Stimulated activated effector memory CD8-positive, alpha-beta T cell treated with anti-CD3 and anti-CD28 coated beads, Interleukin-12 subunit alpha, Interleukin-12 subunit beta, amount 100 ng/mL, for 72 hours (primary cell): ENCODE measurements at regions not wholly inside any gene's neighbourhood (a gene's known extent, or its start where the extent isn't known, plus 50 kb on each side); places are given as distances from the start of the nearest gene placed in this dataset.

ENCODE experiments used
- ATAC-seq: fragments of 150-1000 bp; cut with Tn5 transposase; 2 replicates; pipeline ENCODE4 v1.10.0; 2021
- DNase-seq, 2 donors: peaks; one replicate each; pipeline ENCODE4 v3.0.0; 2021 to 2022; ENCODE audit warnings: low spot score in 2 of 2
- H3K27ac Mint-ChIP-seq: one replicate; pipeline ENCODE4 v1.8.0; 2022; ENCODE audit warnings: mild to moderate bottlenecking, mixed read lengths
- H3K36me3 Mint-ChIP-seq: one replicate; pipeline ENCODE4 v1.8.0; 2022; ENCODE audit warnings: mild to moderate bottlenecking, mixed read lengths
- H3K4me1 Mint-ChIP-seq: one replicate; pipeline ENCODE4 v1.8.0; 2022; ENCODE audit warnings: mixed read lengths
- H3K4me3 Mint-ChIP-seq: one replicate; pipeline ENCODE4 v1.8.0; 2022; ENCODE audit warnings: mild to moderate bottlenecking, mixed read lengths
- H3K9me3 Mint-ChIP-seq: one replicate; pipeline ENCODE4 v1.8.0; 2022; ENCODE audit warnings: mixed read lengths

- Mint-ChIP-seq H3K4me1 (no peaks in the 10 kb centered on the region), H3K27ac (no peak overlapping the region), H3K36me3 (no peaks in the 10 kb centered on the region), H3K9me3 (no peaks in the 10 kb centered on the region), H3K4me3 (no peak overlapping the region)
- ATAC-seq (no peak), DNase-seq (no peak)
Observed at GRCh38 chr2:16196687-16197503, 256.5 kb downstream of the MYCN start.

DNA sequence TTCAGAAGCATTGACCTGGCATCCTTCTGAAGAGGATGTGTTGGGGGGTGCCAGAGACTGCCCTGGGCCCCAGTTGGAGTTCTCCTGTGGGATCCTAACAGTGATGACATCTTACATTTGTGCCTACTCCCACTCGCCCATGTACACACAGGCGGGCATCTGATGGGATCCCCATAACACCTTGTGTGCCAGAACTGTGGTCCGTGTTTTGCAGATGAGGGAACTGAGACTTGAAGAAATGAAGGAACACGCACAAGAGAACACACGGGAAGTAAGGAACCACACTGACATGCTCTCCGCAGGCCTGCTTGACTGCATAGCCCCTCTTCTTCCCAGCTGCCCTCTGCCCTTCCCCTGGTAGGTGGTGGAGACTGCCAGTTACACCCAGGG is 255.3 kb downstream of the MYCN start:
- no peak overlapping the region for H3K27ac Mint-ChIP-seq
- no peaks in the 10 kb centered on the region for H3K9me3 Mint-ChIP-seq
- no peaks in the 10 kb centered on the region for H3K4me1 Mint-ChIP-seq
- ATAC-seq: no peak
- no peaks in the 10 kb centered on the region for H3K36me3 Mint-ChIP-seq
- no peak overlapping the region for H3K4me3 Mint-ChIP-seq
- DNase-seq: no peak

DNA sequence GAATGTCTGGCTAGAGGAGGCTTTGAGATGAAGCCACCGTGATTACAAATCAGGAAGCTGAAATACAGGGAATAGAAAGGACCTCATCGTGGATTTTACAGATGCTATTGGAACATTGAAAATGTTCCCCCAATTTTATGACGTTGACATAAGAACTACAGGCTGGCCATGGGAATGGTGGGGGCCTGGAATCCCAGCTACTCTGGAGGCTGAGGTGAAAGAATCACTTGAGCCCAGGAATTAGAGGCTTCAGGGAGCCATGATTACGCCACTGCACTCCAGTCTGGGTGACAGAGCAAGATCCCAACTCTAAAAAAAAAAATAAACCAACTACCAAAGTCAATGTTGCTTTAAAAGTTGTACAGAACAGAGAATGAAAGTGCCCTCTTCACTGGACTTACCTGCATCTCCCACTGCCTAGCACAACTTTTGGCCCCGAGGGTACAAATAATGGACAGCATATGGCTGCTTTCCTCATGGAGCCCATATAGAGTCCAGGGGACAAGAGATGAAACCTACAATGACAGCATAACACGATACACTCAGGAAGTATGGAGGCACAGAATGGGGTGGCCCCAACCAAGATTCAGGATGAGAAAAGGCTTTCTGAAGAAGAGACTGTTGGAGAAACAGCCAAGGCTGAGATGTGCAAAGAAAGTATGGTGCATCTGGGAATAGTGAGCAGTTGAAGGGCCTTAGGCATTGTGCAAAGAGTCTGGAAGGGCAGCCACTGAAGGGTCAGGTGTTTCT is 254.8 kb downstream of the MYCN start:
- no peak overlapping the region for H3K4me3 Mint-ChIP-seq
- no peak for DNase-seq
- no peak overlapping the region for H3K27ac Mint-ChIP-seq
- H3K4me1 Mint-ChIP-seq: no peaks in the 10 kb centered on the region
- no peaks in the 10 kb centered on the region for H3K9me3 Mint-ChIP-seq
- H3K36me3 Mint-ChIP-seq: no peaks in the 10 kb centered on the region
- no peak for ATAC-seq

GRCh38 chr2:16194530-16194929 is 254.2 kb downstream of the MYCN start:
- no peaks in the 10 kb centered on the region for H3K36me3 Mint-ChIP-seq
- no peaks in the 10 kb centered on the region for H3K4me1 Mint-ChIP-seq
- no peak for ATAC-seq

GRCh38 chr2:16194096-16194390 is 253.7 kb downstream of the MYCN start:
- Mint-ChIP-seq H3K27ac (no peak overlapping the region), H3K4me1 (no peaks in the 10 kb centered on the region), H3K36me3 (no peaks in the 10 kb centered on the region), H3K4me3 (no peak overlapping the region), H3K9me3 (no peaks in the 10 kb centered on the region)
- DNase-seq (no peak), ATAC-seq (no peak)

More at GRCh38 chr2:16194530-16194929, 254.2 kb downstream of the MYCN start:
- H3K4me3 Mint-ChIP-seq: no peak overlapping the region
- H3K27ac Mint-ChIP-seq: no peak overlapping the region
- H3K9me3 Mint-ChIP-seq: no peaks in the 10 kb centered on the region
- DNase-seq: no peak

DNA sequence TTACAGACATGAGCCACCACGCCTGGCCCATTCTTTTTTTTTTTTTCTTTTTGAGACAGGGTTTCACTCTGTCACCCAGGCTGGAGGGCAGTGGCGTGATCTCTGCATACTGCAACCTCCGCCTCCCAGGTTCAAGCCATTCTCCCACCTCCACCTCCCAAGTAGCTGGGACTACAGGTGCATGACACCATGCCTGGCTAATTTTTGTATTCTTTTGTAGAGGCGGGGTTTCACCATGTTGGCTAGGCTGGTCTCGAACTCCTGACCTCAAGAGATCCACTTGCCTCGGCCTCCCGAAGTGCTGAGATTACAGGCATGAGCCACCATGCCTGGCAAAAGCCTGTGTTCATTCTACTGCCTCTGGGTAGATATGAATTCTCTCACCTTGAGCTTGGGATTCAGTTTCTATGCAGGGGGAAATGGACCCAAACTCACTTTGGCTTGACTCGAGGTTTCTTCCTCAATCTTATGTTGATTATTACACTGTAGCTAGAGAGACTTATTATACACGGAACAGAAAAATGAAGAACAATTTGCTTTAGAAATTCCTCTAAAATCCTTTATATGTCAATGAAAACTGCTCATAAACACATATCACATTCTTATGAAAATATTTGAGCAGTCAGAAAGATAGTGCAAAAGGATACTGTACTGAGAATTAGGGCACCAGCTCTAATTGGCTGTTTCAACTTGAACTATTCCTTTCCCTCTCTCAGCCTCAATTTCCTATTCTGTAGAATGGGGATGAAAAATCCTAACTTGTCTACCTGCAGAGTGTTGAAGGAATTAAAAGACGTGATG is 252.3 kb downstream of the MYCN start:
- ATAC-seq (no peak), DNase-seq (no peak)
- H3K36me3 Mint-ChIP-seq: no peaks in the 10 kb centered on the region
- H3K9me3 Mint-ChIP-seq: no peaks in the 10 kb centered on the region
- no peak overlapping the region for H3K4me3 Mint-ChIP-seq
- no peak overlapping the region for H3K27ac Mint-ChIP-seq
- no peaks in the 10 kb centered on the region for H3K4me1 Mint-ChIP-seq

GRCh38 chr2:16191431-16192200 is 251.3 kb downstream of the MYCN start:
- DNase-seq (no peak), ATAC-seq (no peak)
- Mint-ChIP-seq H3K4me3 (no peak overlapping the region), H3K4me1 (no peaks in the 10 kb centered on the region), H3K27ac (no peak overlapping the region), H3K36me3 (no peaks in the 10 kb centered on the region), H3K9me3 (no peaks in the 10 kb centered on the region)

GRCh38 chr2:16190446-16191270 is 250.3 kb downstream of the MYCN start:
- DNase-seq (no peak), ATAC-seq (no peak)
- H3K4me3 Mint-ChIP-seq: no peak overlapping the region
- no peaks in the 10 kb centered on the region for H3K4me1 Mint-ChIP-seq
- no peaks in the 10 kb centered on the region for H3K9me3 Mint-ChIP-seq
- no peak overlapping the region for H3K27ac Mint-ChIP-seq
- no peaks in the 10 kb centered on the region for H3K36me3 Mint-ChIP-seq

DNA sequence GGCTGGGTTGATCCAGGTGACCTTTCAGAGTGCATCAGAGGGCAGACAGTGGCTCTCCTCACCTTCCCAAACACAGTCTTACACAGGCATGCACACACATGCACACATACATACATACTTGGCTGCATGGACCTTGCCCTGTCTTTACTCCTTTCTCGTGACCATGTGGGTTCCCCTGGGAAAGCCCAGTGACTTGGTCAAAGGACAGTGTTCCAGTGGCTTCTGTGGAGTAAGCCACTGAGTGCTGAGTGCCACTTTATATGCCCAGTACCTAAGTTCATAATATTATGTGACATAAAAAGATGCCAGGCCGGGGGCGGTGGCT is 249.4 kb downstream of the MYCN start:
- Mint-ChIP-seq H3K9me3 (no peaks in the 10 kb centered on the region), H3K4me3 (no peak overlapping the region), H3K27ac (no peak overlapping the region), H3K4me1 (no peaks in the 10 kb centered on the region), H3K36me3 (no peaks in the 10 kb centered on the region)
- no peak for ATAC-seq
- DNase-seq: no peak

- Mint-ChIP-seq H3K4me3 (no peak overlapping the region), H3K9me3 (no peaks in the 10 kb centered on the region), H3K4me1 (no peaks in the 10 kb centered on the region), H3K27ac (no peak overlapping the region), H3K36me3 (no peaks in the 10 kb centered on the region)
- ATAC-seq (no peak), DNase-seq (no peak)
Observed at GRCh38 chr2:16189029-16189835, 248.9 kb downstream of the MYCN start.

GRCh38 chr2:16188261-16188890 is 248.0 kb downstream of the MYCN start:
- Mint-ChIP-seq H3K4me1 (no peaks in the 10 kb centered on the region), H3K4me3 (no peak overlapping the region), H3K36me3 (no peaks in the 10 kb centered on the region), H3K9me3 (no peaks in the 10 kb centered on the region), H3K27ac (no peak overlapping the region)
- peak; percentile 47 for ATAC-seq
- no peak for DNase-seq

GRCh38 chr2:16187482-16187817 is 247.1 kb downstream of the MYCN start:
- no peaks in the 10 kb centered on the region for H3K9me3 Mint-ChIP-seq
- H3K36me3 Mint-ChIP-seq: no peaks in the 10 kb centered on the region
- DNase-seq (no peak), ATAC-seq (no peak)
- H3K4me1 Mint-ChIP-seq: no peaks in the 10 kb centered on the region
- H3K4me3 Mint-ChIP-seq: no peak overlapping the region
- no peak overlapping the region for H3K27ac Mint-ChIP-seq

- Mint-ChIP-seq H3K9me3 (no peaks in the 10 kb centered on the region), H3K4me1 (no peaks in the 10 kb centered on the region), H3K36me3 (no peaks in the 10 kb centered on the region), H3K4me3 (no peak overlapping the region), H3K27ac (no peak overlapping the region)
- DNase-seq: no peak
- ATAC-seq: no peak
Observed at GRCh38 chr2:16186661-16187481, 246.5 kb downstream of the MYCN start.
